ENCODE measurements at regions not wholly inside any gene's neighbourhood (a gene's known extent, or its start where the extent isn't known, plus 50 kb on each side); places are given as distances from the start of the nearest gene placed in this dataset.
"Not testable (repeated sequence)": the region's sequence is repeated elsewhere in the genome, so short reads cannot be mapped to it uniquely, and the experiment has no call there.

DNA sequence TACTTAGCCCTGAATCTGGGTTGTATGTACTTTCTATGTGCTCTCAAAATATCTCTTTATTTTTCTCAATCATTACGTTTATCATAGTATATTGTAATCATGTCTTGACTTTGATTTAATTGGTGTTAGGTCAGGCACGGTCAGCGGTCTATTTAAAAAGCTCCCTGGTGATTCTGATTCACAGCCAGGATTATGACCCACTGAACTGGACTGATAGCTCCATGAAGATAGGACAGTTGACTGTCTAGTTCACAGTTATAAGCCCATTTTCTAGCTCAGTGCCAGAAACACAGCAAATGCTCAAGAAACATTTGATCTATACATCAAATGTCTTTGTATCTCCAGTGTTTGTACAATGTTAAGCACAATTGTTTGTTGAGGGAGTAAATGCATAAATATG is 111.5 kb upstream of the CCN2 start:
- no peak for DNase-seq (ENCODE audit: low read depth in 4 of 4, low spot score in 2 of 4)

DNA sequence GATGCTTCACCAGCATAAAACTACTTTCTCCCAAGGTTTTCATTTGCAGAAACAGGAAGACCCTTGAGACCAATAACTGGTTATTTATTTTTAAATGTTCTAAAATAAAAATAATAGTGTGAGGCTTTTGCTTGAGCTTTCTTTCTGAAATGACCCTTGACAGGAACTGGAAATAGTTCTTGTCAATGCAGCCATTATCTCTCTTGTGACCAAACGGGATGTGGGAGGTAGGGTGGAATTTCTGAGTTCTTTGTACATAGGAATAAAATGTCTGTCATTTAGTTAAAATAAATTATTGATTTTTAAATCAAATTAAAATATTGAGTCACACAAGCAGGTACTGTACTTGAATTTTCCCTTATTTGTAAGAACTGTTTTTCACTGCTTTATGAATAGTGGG is 110.2 kb upstream of the CCN2 start:
- no peak for DNase-seq (ENCODE audit: low read depth in 4 of 4, low spot score in 2 of 4)

DNA sequence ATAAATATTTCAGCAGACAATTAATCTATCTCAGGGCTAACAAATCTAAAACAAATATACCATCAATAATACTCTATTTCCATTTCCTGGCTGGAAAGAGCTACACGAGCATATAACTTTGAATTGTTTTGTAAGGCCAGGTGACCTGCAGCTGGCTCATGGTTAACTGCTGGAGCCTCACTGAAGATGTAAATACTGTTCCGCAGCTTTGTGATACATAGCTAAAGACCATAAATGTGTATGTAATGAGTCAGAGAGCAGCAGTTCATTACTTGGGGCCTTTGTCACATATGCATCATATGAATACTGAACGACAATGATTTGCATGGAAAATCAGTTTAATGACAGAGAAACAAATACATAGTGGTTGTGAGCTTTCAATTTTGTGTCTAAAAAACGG is 109.4 kb upstream of the CCN2 start:
- no peak for DNase-seq (ENCODE audit: low read depth in 4 of 4, low spot score in 2 of 4)

DNA sequence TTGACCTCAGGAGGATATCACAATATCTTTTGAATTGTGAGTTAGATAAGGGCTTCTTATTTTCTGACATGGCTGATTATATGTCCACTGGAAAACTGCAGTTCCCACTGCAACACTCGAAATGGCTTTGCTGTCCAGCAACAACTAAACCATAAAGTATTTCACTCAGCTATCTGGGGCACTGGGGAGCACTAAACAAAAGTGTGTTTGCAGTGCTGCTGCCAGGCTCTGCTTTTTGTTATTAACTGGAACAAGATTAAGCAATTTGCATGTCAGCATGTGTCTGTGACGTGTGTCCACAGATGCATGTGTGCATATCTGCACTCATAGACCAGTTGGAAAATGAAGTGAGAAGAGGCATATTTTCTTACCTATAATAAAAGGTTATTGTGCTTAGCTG is 107.8 kb upstream of the CCN2 start:
- no peak for DNase-seq (ENCODE audit: low read depth in 4 of 4, low spot score in 2 of 4)

DNA sequence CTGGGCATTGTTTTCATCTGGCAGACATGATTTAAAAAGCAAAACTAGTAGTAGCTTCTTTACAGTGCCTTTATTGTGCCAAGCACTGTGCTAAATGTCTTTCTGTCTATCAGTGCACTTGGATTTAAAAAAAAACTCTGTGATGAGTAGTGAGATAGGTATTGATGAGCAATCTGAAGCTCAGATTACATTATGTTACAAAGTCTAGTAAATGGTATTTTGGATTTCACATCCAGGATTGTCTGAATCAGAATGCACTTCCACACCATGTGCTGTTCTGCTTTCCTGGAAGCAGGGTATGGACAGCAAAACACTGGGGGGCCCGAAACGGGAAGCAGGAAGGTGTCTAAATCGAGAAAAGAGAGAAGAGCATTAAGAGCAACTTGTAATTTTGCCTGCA is 103.4 kb upstream of the CCN2 start:
- no peak for DNase-seq (ENCODE audit: low read depth in 4 of 4, low spot score in 2 of 4)

DNA sequence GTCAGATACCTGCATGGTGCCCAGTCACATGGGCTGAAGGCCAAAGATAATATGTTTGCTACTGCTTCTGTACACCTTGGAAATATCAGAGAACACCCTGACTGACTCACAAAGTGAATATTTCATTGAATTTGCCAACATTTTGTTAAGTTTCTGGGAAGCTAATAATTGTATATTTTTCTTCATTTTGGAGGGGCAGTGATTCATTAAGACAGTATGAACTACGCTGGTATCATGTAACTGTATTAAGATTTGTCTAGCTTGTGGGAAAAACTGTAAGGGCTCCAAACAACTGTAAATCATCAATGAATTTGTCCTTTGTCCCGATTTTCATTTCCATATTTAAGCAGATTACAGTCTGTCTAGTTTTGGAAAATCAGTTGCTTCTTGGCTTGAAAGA is 102.3 kb upstream of the CCN2 start:
- no peak for DNase-seq (ENCODE audit: low read depth in 4 of 4, low spot score in 2 of 4)

DNA sequence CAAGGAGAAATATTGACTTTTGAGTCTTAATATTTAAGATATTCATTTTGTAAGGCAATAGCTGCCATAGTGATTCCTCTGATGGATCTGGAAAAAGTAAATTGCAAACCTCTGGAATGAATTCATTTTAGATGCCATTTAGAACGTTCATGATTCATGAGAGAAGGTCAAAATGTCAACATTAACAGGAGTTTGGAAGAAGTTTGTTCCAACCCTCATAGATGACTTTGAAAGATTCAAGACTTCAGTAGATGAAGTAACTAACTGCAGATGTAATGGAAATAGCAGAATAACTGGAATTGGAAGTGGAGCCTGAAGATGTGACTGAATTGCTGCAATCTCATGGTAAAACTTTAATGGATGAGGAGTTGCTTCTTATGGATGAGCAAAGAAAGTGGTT is 100.9 kb upstream of the CCN2 start:
- DNase-seq (ENCODE audit: low read depth in 4 of 4, low spot score in 2 of 4): no peak

DNA sequence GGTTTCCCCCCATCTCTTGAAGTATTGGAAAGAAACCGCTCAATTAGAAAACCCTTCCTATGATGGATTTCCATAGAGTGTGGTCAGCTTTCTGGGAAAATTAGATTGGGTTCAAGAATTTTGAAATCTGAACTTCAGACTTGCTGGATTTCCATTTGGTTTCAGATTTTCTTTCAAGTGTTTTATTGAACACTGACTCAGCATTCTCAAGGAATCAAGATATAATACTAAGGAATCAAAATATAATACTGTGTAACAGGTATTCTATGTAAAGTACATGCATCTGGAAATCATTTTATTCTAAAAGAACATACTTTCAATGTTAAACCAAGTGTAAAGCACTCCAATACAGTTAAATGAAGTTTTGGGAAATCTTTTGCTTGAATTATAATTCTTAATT is 94.7 kb upstream of the CCN2 start:
- no peak for DNase-seq (ENCODE audit: low read depth in 4 of 4, low spot score in 2 of 4)

DNA sequence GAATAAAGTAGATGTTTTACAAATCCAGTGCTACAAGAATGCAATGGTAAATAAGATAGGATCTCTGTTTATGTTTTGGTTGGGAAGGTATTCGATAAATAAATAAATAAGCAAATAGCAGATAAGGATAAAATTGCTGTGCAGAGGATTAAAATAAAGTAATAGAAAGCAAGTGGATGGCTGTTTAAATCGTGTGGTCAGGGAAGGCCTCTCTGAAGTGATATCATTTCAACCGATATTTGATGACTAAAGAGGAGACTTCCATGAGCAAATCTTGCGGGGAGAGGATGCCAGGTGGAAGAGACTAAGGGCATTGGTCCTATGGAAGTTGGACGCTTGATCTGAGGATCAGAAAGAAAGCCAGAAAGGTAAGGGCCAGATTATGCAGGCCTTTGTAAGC is 92.0 kb upstream of the CCN2 start:
- no peak for DNase-seq (ENCODE audit: low read depth in 4 of 4, low spot score in 2 of 4)

DNA sequence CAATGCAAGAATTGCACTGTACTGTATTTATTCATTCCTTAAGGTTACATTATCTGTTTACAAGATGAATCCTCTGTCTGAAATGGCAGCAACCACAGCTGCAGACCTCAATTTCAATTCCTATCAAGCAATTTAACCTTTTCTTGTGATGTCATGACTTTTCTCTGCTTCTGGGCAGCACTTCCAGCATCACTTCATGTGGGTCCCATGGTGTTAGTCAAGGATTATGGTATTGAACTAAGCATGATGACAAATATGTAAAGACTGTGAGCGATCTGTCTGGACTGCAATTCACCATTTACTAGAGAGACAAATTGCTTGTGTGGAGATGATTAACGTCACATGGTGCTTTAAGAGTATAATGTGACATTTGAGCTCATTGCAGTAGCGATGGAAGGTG is 90.5 kb upstream of the CCN2 start:
- DNase-seq (ENCODE audit: low read depth in 4 of 4, low spot score in 2 of 4): no peak

DNA sequence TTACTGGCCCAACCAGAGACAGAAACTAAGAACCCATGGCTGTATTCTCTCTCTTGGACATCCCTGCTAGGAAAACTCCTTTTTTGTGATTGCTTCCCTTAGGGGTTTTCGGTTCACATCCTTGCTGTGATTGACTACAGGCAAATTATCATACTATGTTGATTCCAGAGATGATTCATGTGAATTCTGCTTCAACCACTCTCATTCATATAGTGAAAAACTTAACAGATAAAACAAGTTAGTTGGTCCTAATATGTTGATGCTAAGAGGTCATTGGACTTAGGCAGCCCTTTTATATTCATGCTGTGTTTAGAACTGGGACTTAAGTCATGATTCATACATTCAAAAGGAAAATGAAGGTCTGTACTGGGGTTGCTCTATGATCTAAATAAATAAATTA is 76.9 kb upstream of the CCN2 start:
- DNase-seq (ENCODE audit: low read depth in 4 of 4, low spot score in 2 of 4): no peak

DNA sequence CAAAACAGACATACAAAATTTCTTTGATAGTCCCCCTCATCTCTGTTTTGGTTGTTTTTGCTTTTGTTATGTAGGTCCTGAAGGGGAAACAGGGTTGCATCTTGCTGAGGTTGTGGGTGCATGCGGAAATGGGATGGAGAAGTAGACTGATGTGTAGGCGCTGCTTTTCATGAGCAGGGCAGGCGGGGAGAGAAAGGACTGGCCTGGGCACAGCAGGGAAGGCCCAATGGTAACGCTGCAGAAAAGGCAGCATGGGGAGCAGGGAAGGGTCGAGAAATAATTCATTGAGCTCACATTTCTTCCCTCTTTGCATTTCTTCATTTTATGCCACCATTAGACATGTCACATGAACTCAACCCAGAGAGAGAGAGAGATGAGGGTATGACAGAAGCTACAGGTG is 74.3 kb upstream of the CCN2 start:
- no peak for DNase-seq (ENCODE audit: low read depth in 4 of 4, low spot score in 2 of 4)

DNA sequence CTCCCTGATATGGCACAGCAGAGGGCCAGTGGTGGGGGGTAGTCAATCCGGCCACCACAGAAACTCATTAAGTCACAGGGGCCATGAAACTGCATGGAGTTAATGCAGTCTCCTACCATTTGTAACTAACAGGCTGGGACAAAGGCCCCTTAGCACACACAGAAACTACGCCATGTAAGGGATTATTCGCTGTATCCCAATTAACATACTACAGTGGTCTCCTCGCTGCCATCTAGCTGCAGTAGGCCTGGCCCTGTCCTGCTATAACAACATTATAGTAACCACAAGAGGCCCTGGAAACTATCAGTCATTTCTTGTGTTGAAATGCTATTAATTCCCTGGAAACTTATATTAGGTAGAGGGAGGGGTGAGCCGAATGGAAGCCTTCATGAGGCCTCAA is 72.3 kb upstream of the CCN2 start:
- no peak for DNase-seq (ENCODE audit: low read depth in 4 of 4, low spot score in 2 of 4)

DNA sequence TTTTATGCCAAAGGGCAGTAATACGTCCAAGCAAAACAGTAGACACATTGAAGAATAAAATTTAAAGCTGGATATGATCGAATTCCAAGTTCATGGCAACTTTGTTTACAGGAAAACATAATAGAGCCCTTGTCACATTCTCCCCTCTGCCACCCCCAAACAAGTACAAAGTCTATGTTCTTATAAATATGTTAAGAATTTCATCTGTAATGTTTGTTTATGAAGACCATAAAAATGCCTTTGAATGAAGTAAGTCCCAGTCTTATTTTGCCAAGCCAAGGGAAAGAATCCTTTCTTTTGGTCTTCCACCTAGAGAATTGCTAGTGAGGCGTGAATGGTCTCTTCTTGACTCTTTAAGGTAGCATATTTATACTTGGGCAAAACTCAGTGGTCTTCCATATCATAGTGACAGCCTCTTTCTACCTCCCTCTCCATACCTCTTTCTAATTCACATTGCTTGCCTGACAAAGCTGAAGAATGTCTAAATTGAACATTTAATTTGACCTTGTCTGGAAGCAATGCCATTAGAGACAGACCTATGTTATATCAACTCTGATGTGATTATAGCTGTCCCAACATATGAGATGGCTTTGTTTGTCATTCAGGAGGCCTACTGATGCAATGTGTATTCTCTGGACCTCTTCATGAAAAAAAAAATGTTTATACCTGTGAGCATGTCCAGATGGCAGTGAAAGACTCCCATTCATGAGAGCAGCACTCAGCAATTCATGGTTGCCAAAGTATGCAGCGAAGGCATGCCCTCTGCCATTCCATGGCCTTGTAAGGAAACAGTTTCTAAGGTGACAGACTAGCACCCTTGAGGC is 70.6 kb upstream of the CCN2 start:
- no peak for DNase-seq (ENCODE audit: low read depth in 4 of 4, low spot score in 2 of 4)

DNA sequence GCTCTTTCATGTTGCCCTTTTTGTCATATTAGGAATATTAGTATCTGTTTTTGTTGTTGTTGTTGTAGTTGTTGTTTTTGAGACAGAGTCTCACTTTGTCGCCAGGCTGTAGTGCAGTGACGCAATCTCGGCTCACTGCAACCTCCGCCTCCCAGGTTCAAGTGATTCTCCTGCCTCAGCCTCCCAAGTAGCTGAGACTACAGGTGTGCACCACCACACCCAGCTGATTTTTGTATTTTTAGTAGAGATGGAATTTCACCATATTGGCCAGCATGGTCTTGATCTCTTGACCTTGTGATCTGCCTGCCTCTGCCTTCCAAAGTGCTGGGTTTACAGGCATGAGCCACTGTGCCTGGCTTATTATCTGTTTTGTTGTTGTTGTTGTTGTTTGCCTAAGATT is 69.7 kb upstream of the CCN2 start:
- DNase-seq (ENCODE audit: low read depth in 4 of 4, low spot score in 2 of 4): not testable (repeated sequence)

DNA sequence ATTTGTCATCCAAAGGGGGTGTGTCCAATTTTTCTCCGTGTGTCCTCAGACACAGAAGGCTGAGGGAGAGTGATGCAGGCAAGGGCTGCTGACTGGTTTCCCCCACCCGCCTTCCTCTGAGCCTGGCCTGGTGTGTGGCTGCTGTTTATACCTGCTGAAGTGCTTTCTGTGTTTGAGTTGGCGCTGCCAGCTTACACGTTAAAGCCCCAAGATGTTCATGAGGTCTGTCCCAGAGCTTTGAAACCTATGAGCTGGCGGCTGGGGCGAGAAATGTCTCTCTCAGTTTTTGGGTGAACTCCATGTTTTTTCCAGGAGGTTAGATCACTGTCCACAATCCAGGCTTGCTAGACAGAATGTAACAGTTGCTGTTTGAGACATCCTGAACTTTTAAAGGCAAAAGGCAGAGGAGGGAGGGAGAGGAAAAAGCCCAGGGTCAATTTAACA is 69.0 kb upstream of the CCN2 start:
- peak in 3 of 4 donors; percentile 9 to 37 (median 23) for DNase-seq (ENCODE audit: low read depth in 4 of 4, low spot score in 2 of 4)

DNA sequence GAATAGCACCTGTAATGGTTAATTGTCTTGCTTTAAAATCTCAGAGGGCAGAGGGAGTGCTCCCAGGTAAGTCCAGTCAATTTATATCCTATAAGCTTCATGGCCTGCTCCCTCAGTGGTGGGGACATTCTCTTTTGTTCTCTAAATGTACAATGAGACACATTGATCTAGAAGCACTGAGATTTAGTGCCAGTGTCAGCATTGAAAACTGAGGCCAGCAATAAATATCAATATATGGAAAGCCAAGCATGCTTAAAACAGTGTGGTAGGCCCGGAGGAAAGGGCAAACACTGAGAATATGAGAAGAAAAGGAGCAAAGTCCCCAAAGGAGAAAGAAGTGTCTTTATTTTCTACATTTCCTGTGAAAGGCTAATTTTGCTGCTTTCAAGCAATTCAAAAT is 68.4 kb upstream of the CCN2 start:
- no peak for DNase-seq (ENCODE audit: low read depth in 4 of 4, low spot score in 2 of 4)

DNA sequence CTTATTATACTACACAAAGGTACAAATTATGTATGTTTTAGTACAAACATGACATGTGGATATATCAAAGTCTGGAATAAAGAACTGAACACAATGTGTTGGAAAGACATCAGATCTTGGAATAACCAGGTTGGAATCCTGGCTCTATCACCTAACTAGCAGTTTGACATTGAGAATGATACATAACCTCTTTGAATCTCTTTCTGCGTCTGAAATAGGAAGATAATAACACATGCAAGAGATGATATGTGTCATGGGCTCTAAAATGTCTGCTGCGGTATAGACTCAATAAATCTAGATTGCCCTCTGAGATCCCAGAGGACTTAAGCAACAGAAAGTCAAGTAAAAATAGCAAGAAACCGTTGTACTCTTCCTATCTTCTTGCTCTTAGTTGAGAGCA is 66.8 kb upstream of the CCN2 start:
- no peak for DNase-seq (ENCODE audit: low read depth in 4 of 4, low spot score in 2 of 4)

DNA sequence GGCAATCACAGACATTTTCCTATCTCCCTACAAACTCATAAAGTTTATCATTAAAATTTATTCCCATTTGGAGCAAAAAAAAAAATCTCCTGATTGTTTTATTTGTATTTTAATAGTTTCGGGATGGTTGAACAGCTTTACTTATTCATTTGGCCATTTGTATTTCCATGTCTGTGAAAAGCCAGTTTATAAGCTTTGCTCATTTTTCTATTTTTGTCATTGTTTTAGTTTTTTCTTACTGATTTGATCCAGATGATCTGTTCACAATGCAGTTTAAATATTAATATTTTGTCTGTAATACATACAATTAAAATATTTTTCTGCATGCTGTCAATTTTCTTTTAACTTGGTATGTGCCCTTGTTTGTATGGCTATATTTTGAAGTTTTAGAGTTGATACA is 65.2 kb upstream of the CCN2 start:
- no peak for DNase-seq (ENCODE audit: low read depth in 4 of 4, low spot score in 2 of 4)

DNA sequence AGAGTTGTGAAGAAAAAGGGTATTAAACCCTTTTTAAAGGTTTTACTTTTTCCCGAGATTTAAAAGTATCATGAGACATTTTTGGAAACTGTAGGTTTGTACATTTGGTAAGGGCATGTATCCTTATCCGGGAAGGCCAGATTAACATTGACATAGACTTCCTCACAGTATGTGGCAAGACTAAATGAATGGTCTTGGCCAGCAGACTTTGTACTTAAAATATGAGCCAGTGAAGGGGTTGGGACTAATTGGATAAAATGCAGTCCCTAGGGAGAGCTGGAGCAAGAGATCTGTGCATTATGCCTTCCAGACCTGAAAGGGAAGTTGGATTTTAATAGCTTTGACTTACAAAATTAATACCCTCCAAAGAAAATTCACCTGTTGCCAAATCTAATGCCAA is 60.4 kb upstream of the CCN2 start:
- no peak for DNase-seq (ENCODE audit: low read depth in 4 of 4, low spot score in 2 of 4)

DNA sequence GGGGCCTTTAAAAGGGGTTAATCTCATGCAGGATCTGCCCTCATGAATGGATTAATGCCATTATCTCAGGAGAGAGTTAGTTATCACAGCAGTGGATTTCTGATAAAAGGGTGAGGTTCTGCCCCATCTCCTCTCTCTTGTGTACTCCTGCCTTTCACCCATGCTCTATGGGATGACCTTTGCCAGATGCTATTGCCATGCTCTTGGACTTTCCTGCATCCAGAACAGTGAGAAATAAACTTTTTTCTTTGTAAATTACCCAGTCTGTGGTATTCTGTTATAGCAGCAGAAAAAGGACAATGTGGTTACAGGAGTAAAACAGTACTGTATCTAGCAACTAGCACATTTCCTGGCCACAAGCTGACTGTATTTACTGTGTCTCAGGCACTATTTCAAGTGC is 58.0 kb upstream of the CCN2 start:
- no peak for DNase-seq (ENCODE audit: low read depth in 4 of 4, low spot score in 2 of 4)

DNA sequence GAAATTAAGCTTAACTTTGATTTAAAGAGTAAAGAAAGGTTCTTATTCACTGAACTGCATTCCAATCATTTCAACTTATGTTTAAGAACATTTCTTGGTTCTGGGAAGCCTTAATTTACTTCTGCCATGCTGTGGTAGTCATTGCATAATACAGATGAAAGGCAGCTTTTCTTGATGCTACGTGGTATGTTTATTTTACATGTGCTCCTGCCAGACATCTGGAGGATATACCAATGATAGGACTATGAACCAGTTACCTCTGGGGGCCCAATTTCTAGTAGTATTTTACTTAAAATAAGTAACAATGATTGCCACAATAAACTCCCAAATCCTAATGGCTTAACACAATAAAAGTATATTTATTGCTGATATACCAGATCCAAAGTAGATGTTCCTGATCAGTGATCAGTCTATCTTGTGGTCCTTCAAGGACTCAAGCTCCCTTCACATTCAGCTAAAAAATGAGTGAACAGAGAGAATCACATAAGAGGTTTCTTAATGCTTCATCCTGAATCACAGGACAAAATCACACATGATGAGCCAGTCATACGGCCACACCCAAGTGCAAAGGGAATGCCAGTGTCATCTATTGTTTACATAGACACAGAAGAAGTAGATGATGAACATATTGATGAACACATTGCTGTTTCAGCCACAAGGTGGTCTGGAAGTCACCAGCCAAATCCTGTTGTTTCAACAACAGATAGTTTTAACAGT is 56.5 kb upstream of the CCN2 start:
- DNase-seq (ENCODE audit: low read depth in 4 of 4, low spot score in 2 of 4): no peak

Measured in left renal cortex interstitium (tissue), 4 donors.